HG03432 (cell line): ENCODE measurements at regions not wholly inside any gene's neighbourhood (a gene's known extent, or its start where the extent isn't known, plus 50 kb on each side); places are given as distances from the start of the nearest gene placed in this dataset.
"Not testable (repeated sequence)": the region's sequence is repeated elsewhere in the genome, so short reads cannot be mapped to it uniquely, and the experiment has no call there.

Experiments
- ATAC-seq: cut with Tn5 transposase; IDR thresholded peaks from one replicate; pipeline ENCODE4 v1.9.1; 2021; ENCODE audit warnings: mild to moderate bottlenecking, moderate library complexity; ENCODE audit not compliant: unreplicated experiment

- ATAC-seq: no peak
Observed at GRCh38 chr2:139737659-139738058, 957.5 kb upstream of the NXPH2 start.

GRCh38 chr2:139730197-139730596, 950.0 kb upstream of the NXPH2 start:
- ATAC-seq: no peak

GRCh38 chr2:139721411-139721995, 941.3 kb upstream of the NXPH2 start:
- ATAC-seq: no peak

GRCh38 chr2:139720056-139720455, 939.9 kb upstream of the NXPH2 start:
- no peak for ATAC-seq

- no peak for ATAC-seq
Observed at GRCh38 chr2:139704606-139705005, 924.4 kb upstream of the NXPH2 start.

- ATAC-seq: no peak
Observed at GRCh38 chr2:139694327-139694726, 914.1 kb upstream of the NXPH2 start.

GRCh38 chr2:139686205-139686604, 906.0 kb upstream of the NXPH2 start:
- ATAC-seq: no peak

GRCh38 chr2:139685090-139685983, 905.1 kb upstream of the NXPH2 start:
- no peak for ATAC-seq

- no peak for ATAC-seq
Observed at GRCh38 chr2:139684286-139684860, 904.2 kb upstream of the NXPH2 start.

- ATAC-seq: no peak
Observed at GRCh38 chr2:139674577-139674976, 894.4 kb upstream of the NXPH2 start.

- not testable (repeated sequence) for ATAC-seq
Observed at GRCh38 chr2:139673447-139673846, 893.3 kb upstream of the NXPH2 start.

GRCh38 chr2:139669675-139670074, 889.5 kb upstream of the NXPH2 start:
- no peak for ATAC-seq

- ATAC-seq: no peak
Observed at GRCh38 chr2:139652385-139652784, 872.2 kb upstream of the NXPH2 start.

- no peak for ATAC-seq
Observed at GRCh38 chr2:139645617-139646016, 865.4 kb upstream of the NXPH2 start.

GRCh38 chr2:139643139-139643538, 862.9 kb upstream of the NXPH2 start:
- no peak for ATAC-seq

GRCh38 chr2:139631966-139632365, 851.8 kb upstream of the NXPH2 start:
- ATAC-seq: no peak

- ATAC-seq: no peak
Observed at GRCh38 chr2:139628931-139629330, 848.7 kb upstream of the NXPH2 start.

- ATAC-seq: no peak
Observed at GRCh38 chr2:139626128-139626527, 845.9 kb upstream of the NXPH2 start.

- no peak for ATAC-seq
Observed at GRCh38 chr2:139622691-139623090, 842.5 kb upstream of the NXPH2 start.

GRCh38 chr2:139617747-139618146, 837.6 kb upstream of the NXPH2 start:
- no peak for ATAC-seq

GRCh38 chr2:139613264-139613663, 833.1 kb upstream of the NXPH2 start:
- ATAC-seq: no peak

- ATAC-seq: no peak
Observed at GRCh38 chr2:139610512-139610911, 830.3 kb upstream of the NXPH2 start.
